GF-D8 (cell line): ENCODE measurements at regions not wholly inside any gene's neighbourhood (a gene's known extent, or its start where the extent isn't known, plus 50 kb on each side); places are given as distances from the start of the nearest gene placed in this dataset.

Experiments
- DNase-seq: peaks from one replicate; lab custom pipeline; 2025; lab: John Stamatoyannopoulos, UW

- no peak for DNase-seq
Measured at GRCh38 chr17:34874478-34874877, 86.8 kb downstream of the CCT6B start.

DNA sequence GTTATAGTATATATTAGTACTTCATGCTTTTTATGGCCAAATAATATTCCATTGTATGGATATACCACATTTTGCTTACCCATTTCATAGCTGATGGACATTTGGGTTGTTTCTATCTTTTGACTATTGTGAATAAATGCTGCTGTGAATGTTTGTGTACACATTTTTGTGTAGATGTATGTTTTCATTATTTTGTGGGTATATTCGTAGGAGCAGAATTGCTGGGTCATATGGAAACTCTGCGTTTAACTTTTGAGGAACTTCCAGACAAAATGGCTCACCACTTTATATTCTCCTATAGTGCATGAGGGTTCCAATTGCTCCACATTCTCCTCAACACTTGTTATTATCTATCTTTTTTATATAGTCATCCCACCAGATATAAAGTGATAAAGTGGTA, 88.6 kb downstream of the CCT6B start:
- no peak for DNase-seq

DNA sequence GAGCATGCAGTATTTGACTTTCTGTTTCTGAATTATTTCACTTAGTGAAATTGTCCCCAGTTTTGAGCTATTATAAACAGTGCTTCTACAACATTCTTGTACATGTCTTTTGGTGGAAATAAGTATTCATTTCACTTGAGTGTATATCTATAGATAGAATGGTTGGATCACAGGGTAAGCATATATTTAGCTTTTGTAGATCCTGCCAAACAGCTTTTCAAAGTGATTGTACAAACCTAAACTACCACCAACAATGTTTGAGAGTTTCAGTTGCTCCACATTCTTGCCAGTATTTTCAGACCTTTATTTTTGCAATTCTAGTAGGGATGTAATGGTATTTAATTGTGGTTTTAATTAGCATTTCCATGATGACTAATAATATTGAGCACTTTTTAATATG, 91.6 kb downstream of the CCT6B start:
- no peak for DNase-seq

- DNase-seq, result peak; percentile 87
Measured at GRCh38 chr17:34865716-34866115, 95.5 kb downstream of the CCT6B start.

- DNase-seq, result no peak
Measured at GRCh38 chr17:34862384-34862783, 98.9 kb downstream of the CCT6B start.

DNA sequence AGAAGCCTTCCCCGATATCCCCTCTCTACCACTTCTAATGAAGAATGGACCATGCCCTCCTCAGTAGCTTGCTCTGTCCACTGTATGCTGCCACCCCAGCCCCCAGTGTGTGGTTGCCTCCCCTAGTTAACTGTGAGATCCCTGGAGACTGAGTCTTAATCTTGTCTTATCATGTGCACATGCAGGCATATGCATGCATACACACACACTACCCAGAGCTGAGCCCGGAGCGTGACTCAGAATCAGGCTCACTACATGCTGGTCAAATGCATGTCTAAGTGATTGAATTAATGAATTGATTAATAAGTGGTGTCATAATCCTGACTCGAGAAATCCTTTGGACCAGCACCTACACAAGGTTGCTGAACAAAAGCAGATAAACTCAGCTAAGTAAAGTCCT, 99.4 kb downstream of the CCT6B start:
- no peak for DNase-seq

DNA sequence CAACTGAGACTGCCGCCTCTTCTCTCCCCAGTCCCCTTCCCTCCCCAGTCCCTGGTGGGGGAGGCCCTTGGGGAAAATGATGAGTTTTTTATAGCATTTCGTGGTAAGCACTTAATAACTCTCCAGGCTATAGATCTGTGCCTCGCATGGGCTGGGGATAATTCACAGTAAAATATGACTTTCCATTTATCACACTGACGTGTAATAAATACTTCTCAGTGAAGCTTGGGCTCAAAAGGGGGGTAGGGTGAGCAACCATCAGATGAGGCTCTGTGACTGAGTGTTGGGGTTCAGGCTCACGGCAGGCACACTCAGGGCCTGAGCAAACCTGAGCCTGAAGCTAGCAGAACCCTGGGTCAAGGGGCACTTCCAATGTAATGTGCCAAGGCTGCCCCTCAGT, 101.6 kb downstream of the CCT6B start:
- no peak for DNase-seq

DNA sequence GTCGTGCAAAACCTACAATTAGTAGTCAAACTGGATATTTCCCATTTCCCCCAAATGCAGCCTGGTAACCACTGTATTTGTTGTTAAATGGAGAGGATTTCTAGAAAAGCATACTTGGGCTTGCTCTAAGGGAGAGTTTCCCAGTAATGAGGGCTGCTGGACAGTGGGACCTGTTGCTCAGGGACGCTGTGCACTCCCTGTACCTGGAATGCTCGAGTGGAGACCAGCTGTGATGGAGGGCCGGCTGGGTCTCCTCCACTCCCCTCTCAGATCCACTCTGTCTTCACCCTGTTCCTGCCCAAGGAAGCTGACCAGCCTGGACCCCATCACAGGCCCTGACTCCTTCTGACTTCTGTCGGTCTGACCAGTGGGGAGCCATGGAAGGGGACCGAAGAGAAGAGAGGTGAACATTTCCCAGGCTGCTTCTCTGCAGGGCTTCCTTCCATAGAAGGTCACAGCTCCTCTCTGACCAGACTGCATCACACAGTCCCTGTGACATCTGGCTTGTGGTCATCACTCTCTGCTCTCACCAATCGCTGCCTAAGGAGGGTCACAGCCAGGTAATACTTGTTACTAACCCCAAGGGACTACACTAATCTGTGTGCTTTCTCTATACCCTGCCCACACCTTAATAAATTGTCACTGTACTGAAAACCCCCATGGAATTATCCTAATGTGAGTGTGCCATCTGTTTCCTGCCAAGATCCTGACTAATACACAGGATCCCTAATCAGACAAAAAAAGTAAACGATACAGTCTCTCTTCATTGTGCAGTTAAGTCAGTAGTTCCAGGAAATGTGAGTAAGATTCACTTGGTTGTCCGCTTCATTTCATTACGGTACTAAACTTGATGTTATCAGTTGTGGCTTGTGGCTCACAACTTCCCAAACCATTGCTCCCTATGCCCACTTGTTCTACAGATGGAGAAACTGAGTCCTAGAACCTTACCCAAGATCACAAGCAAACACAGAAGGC, 102.4 kb downstream of the CCT6B start:
- peak; percentile 40 for DNase-seq

DNA sequence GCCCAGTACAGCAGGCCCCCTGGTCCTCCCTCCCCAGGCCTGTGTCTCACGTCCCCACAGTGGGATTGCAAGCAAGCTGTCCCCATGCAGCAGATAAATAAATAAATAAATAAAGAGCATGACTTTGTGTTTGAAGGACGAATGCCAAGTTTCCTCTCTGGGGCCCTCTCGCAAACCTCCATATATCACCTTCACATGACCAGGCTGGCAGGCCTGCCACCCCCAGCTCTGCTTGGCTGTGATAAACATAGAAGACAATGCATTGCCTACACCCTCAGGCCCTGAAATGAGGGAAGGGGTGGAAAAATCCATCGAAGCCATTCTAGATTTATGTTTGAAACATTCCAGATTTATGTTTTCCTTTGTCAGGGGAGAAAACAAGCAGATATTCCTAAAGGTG, 107.3 kb downstream of the CCT6B start:
- DNase-seq, result no peak

DNA sequence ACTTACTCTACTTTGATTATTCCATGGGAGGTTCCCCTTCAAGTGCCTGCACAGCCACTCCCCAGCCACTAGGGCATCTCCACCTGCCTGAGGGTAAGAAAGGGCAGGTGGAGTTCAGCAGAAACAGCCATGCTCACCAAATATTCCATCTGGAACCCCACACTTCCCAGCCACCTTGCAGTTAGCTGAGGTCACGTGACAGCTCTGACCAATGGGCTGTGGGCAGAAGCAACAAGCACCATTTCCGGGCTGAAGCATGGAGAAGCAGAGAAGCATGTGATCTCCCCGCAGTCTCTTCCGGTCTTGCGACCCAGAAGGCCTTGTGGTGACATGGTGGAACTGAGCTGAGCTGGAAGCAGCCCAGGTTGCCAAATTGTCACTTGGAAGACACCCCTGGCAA, 108.6 kb downstream of the CCT6B start:
- DNase-seq, result no peak

GRCh38 chr17:34851961-34852540, 109.2 kb downstream of the CCT6B start:
- no peak for DNase-seq

GRCh38 chr17:34850964-34851363, 110.3 kb downstream of the CCT6B start:
- no peak for DNase-seq

DNA sequence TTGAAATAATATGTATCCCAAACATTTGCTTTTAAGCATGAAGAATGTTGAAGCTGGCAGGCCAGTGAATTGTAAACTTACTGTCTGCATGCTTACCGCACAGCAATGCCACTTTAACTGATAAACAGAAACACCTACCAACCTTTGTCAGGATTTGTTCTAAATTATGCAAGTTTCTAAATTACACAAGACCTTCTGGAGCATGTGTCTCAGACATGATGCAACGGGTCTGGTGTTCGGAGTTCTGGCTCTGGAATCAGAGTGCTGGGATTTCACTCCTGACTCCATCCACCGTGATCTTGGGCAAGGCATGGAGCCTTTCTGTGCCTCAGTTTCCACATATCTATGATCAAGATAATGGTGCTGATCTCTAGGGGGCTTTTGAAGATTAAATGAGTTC, 111.2 kb downstream of the CCT6B start:
- no peak for DNase-seq

DNA sequence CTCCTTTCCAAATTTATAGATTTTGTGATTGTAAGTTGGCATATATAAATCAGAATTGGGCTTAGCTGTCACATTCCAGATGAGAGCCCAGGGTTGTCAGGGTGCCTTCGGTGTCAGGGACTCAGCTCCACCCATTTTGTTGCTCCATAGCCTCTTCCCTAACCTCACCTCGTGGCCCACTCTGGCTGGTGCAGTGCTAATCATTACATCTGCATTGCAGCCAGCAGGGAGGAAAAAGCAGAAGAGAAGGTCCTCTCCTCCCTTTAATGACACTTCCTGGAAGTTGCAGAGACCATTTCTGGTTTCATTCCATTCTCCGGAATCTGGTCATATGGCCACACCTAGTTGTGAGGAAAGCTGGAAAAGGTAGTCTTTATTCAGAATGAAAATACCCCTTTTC, 113.3 kb downstream of the CCT6B start:
- peak; percentile 44 for DNase-seq

DNA sequence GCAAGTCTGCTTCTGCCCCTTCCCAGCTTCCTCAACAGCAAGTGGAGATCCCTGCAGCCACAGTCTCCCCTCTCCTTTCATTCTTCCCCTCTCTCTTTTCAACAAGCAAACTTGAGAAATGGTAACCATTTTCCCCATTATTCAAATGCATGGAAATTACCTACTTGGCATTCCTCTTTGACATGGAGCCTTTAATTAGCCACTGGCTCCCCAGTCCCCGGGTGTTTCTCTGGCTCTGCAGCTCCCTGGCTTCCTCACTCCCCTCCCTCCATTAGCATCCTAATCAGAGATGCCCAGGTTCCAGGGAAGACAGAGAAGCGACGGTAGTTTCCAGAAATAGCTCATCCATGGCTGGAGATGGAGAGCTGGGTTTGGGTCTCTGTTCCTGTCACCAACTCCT, 116.0 kb downstream of the CCT6B start:
- no peak for DNase-seq

GRCh38 chr17:34843682-34844081, 117.6 kb downstream of the CCT6B start:
- DNase-seq, result no peak

- DNase-seq, result no peak
Measured at GRCh38 chr17:34842235-34842634, 119.0 kb downstream of the CCT6B start.

- no peak for DNase-seq
Measured at GRCh38 chr17:34841467-34841866, 119.8 kb downstream of the CCT6B start.

DNA sequence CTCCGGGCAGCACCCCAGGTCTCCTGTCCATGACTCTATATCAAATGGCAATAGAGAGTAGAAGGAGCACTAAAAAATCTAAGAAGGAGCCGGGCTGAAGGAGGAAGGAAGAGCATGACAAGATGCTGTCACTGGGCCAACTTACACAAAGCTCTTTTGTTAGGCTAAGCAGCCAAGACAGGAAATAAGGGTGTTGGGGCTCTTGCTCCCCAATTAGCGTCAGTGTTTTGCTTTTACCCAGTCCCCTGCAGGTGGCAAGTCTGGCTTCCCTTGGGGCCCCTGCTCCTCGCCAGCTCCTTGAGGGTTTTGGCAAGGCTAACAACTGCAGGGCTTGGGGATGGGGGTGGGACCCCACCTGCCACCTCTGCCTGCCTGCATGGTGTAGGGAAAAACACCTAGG, 120.5 kb downstream of the CCT6B start:
- DNase-seq, result no peak

DNA sequence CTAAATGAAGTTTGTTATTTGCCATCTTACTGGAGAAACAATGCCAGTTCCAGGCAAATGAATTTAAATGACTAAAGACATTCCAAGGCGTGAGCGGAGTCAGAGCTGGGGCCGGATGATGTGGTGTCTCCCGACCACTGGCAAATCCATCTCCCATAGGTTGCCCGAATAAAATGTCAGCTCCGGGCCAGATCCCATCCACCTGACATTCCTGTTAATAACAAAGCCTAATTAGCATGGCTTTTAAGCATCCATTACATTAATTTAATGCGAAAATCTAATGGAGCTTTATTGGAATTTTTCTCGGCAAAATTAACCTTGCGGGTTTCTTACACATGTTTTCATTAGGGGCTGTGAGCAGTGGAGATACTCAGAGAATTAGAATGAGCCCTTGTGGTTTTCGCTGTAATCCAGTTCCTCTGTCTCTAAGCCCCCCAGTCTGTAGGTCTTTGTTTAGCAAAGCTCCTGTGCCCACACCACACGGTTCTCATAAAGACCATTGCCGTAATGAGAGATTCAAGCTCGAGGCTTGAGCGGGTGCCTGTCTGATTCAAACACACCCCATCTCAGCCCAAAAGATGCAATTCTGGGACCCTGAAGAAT, 123.3 kb downstream of the CCT6B start:
- DNase-seq, result no peak

- DNase-seq, result no peak
Measured at GRCh38 chr17:34832376-34832775, 128.9 kb downstream of the CCT6B start.

DNA sequence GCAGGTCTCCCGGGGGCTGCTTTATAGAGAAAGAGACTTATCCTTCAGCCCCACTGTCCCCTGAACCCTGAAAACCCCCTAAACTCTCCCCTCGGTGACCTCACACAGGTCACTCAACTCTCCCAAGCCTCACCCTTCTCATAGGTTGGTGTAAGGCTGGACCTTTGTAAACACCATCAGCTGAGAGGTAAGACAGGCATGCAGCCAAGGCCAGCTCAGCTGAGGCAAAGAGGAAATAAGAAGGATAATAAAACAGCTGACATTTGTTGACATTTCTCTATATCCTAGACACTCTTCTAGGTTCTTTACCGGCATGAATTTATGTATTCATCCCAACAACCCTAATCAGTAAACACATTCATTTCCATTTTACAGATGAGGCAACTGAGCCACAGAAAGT, 134.3 kb downstream of the CCT6B start:
- DNase-seq, result no peak

DNA sequence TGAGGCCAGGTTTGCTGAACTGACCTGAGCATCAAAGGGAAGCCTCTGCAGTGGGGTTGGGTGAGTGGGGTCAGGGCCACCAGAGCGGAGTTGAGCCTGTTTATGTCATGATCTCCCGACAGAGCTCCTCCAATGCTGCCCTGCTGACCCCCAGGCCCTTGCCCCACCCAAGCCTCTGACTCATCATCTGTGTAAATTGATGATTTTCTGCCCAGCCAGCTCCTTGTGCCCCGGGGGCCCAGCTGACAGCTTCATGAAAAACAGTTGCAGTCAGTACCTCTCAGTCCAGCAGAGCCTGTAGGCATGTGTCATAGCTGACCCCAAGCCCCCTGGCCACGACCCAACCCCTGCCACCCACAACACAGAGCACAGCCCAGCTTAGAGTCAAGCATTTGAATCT, 134.9 kb downstream of the CCT6B start:
- no peak for DNase-seq
